Kidney tubule cell (primary cell): ENCODE measurements at regions not wholly inside any gene's neighbourhood (a gene's known extent, or its start where the extent isn't known, plus 50 kb on each side); places are given as distances from the start of the nearest gene placed in this dataset.
"Not testable (repeated sequence)": the region's sequence is repeated elsewhere in the genome, so short reads cannot be mapped to it uniquely, and the experiment has no call there.

ENCODE experiments used
- DNase-seq: peaks from one replicate; pipeline ENCODE4 v3.0.0-alpha.2; 2018; ENCODE audit warnings: low spot score

DNA sequence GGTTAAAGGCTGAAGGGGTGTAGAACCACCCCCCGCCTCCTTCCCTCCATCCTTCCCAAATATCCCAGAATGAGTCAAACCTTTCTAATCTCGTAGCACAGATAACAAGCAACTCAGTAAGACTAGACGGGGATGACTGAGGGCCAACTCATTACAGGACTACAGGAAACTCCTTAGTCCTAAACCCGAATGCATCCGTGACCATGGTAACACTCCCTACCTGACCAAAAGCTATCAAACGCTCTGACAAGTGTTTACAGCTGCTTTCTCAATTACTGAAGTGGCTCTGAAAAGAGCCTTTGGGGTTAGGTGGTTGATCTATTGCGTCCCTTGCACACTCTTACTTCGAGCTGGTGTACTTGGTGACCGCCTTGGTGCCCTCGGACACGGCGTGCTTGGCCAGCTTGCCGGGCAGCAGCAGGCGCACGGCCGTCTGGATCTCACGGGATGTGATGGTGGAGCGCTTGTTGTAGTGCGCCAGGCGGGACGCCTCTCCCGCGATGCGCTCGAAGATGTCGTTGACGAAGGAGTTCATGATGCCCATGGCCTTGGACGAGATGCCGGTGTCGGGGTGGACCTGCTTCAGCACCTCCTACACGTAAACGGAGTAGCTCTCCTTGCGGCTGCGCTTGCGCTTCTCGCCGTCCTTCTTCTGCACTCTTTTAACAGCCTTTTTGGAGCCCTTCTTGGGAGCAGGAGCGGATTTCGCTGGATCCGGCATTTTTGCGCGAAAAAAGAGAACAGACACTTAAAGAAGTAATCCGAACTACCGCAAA is 67.4 kb downstream of the FAM72B start:
- DNase-seq: peak; percentile 21

DNA sequence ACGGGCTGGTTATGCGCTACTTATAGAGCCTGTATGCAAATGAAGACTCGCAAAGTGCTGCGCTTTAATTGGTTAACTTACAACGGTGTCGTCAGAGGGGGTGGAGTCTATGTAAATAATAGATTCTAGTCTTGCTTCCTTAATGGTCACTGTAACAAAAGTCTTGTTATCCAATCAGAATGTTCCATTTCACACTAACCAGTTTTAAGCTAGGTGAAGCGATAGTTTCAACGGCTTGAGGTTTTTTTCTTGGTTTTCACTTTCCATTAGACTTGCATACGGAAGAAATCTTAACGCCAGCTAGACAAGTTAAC is 66.9 kb downstream of the FAM72B start:
- DNase-seq: not testable (repeated sequence)

DNA sequence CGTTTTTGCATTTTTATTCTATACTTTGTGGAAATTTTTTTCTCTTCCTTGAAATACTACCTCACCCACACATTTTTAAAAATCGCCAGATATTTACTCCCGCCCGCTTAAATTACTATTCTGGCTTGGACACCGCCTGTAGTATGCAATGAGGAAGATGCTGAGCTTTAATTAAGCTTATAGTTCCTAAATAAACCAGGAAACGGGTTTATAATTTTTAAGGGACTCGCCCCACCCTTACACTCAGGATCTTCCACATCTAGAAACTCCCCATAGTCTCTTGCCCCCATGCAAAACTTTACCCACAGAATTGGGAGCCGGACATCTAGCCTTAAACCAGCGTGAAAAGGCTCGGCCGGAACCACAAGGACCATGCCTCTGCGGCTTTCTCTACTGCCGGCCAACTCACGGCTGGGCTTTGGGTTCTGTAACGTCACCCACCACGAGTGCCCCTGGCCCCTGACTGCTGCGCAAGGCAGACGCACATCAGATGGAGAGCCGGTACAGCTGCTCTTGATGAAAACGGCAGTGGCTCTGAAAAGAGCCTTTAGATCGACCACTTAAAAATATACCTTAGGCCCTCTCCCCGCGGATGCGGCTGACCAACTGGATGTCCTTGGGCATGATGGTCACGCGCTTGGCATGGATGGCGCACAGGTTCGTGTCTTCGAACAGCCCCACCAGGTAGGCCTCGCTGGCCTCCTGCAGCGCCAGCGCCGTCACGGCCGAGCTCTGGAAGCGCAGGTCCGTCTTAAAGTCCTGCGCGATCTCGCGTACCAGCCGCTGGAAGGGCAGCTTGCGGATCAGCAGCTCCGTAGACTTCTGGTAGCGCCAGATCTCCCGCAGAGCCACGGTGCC is 66.3 kb downstream of the FAM72B start:
- DNase-seq: peak; percentile 51
